Adrenal gland (tissue), 9 donors: ENCODE measurements at regions not wholly inside any gene's neighbourhood (a gene's known extent, or its start where the extent isn't known, plus 50 kb on each side); places are given as distances from the start of the nearest gene placed in this dataset.

Source experiments
- DNase-seq, 7 donors: peaks; one replicate each; pipeline ENCODE4 v3.0.0-alpha.2; 2019 to 2020
- H3K27ac ChIP-seq, 5 donors: fragments of 200-600 bp; sonication (generic) in 4 of 5; 1 replicate in 3 of 5; 2 replicates in 2 of 5; pipeline versions ENCODE4 v1.5.1 to v1.8.0; 2016 to 2020; ENCODE audit warnings: mild to moderate bottlenecking in 1 of 5
- H3K27me3 ChIP-seq: fragments of 200-600 bp; 2 replicates; pipeline ENCODE4 v1.8.0; 2021
- H3K36me3 ChIP-seq, 2 donors: fragments of 200-600 bp; replicated peaks in 1 of 2; 1 replicate in 1 of 2; 2 replicates in 1 of 2; pipeline versions ENCODE4 v1.5.1 to v1.8.0; 2018 to 2022
- H3K4me1 ChIP-seq, 2 donors: fragments of 200-600 bp; replicated peaks in 1 of 2; 1 replicate in 1 of 2; 2 replicates in 1 of 2; pipeline versions ENCODE4 v1.5.1 to v1.8.0; 2018 to 2021
- H3K4me3 ChIP-seq, 4 donors: fragments of 200-600 bp; sonication (generic) in 3 of 4; one replicate each; pipeline ENCODE4 v1.5.1; 2016 to 2018
- H3K9me3 ChIP-seq, 3 donors: fragments of 200-600 bp; sonication (generic) in 1 of 3; replicated peaks in 1 of 3; 1 replicate in 2 of 3; 2 replicates in 1 of 3; pipeline versions ENCODE4 v1.5.1 to v1.8.0; 2016 to 2021
- POLR2A ChIP-seq, 2 donors: fragments of 450-650 bp; IDR thresholded peaks; one replicate each; pipeline ENCODE4 v1.6.1; 2017; ENCODE audit warnings: antibody characterized with exemption in 2 of 2, mild to moderate bottlenecking in 2 of 2, moderate library complexity in 1 of 2
- WGBS, 4 donors: extraction: QIAGEN DNeasy Blood & Tissue Kit in 2 of 4; methylation state at CpG; one replicate each; pipeline versions ENCODE4 v1.1.5 to v1.1.7; 2013 to 2017; 5-methylcytosine and 5-hydroxymethylcytosine counted together
- intact Hi-C, 2 donors: fragments of 100-400 bp; cut with DNase I; formaldehyde crosslinking; loops; one replicate each; pipeline versions ENCODE4 v1.14.1 to v1.15.0; 2022 to 2023
- TF ChIP-seq, protein P1 (sequence below), 6 experiments: fragments of 450-650 bp in 4 of 6; fragments of 200-600 bp in 2 of 6; sonication (generic) in 1 of 6; IDR thresholded peaks; 1 replicate in 5 of 6; 2 replicates in 1 of 6; pipeline versions ENCODE4 v1.5.1 to v1.8.0; 2016 to 2021; ENCODE audit warnings: antibody characterized with exemption in 6 of 6, mild to moderate bottlenecking in 2 of 6, moderate library complexity in 1 of 6
- donor health status: healthy with polysubstance abuse.
- donor health status: Bipolar disorder and iron deficiency.
- donor health status: DM: yes; HTN: yes; CAD: no.
- donor health status: DM: no; HTN: no; CAD: no.
- donor health status: DM: no; HTN: no; CAD: no.

DNA sequence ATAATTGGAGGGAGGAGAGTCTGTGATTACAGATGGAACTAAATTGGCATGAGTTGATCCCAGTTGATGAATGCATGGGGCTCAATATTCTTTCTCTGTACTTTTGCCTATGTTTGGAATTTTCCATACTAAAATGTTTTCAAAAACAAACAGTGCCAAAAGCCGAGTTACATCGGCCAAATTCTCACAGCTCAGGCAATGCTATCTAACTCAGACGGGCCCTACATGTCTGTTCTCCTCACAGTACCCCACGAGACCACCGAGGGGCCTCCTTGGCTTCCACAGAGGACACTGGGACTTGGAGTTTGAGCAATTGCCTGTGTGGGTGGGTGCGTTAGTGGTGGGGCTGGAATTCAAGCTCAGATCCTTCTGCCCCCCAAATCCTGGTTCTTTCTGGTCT is 413.2 kb downstream of the CDH26 start:
- Histone ChIP-seq H3K9me3 (no peaks in the 10 kb centered on the region), H3K4me1 (no peaks in the 10 kb centered on the region), H3K27ac (no peak overlapping the region), H3K4me3 (no peak overlapping the region), H3K36me3 (no peaks in the 10 kb centered on the region), H3K27me3 (no peaks in the 10 kb centered on the region)
- no peak for TF ChIP-seq POLR2A (IDR thresholded peaks at IDR 0.05)
- TF ChIP-seq, protein P1, sequence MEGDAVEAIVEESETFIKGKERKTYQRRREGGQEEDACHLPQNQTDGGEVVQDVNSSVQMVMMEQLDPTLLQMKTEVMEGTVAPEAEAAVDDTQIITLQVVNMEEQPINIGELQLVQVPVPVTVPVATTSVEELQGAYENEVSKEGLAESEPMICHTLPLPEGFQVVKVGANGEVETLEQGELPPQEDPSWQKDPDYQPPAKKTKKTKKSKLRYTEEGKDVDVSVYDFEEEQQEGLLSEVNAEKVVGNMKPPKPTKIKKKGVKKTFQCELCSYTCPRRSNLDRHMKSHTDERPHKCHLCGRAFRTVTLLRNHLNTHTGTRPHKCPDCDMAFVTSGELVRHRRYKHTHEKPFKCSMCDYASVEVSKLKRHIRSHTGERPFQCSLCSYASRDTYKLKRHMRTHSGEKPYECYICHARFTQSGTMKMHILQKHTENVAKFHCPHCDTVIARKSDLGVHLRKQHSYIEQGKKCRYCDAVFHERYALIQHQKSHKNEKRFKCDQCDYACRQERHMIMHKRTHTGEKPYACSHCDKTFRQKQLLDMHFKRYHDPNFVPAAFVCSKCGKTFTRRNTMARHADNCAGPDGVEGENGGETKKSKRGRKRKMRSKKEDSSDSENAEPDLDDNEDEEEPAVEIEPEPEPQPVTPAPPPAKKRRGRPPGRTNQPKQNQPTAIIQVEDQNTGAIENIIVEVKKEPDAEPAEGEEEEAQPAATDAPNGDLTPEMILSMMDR (IDR thresholded peaks at IDR 0.05): no peak
- intact Hi-C loops: no loop called here
- 52 to 72% (median 63%) methylated on average over 6 of the region's 6 CpGs for WGBS, 4 donors
- DNase-seq: no peak

DNA sequence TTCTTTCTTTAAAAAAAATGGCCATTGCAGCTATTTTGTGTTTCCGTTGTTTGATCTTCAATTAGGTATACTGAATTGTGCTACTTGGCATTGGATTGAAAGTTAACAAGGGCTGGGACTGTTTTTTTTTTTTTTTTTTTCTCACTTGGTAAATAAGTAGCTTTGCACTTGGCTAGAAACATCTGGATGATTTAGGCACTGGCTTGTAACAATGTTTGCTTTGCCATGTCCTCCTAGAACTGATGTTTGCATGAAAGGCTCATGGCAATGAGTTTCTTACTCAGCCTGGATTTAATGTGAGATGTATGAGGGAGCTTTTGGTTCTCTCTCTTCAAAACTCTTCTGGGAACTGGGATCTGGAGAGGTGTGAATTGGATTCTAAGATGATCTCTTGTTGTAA is 414.1 kb downstream of the CDH26 start:
- Histone ChIP-seq H3K4me1 (no peaks in the 10 kb centered on the region), H3K9me3 (no peaks in the 10 kb centered on the region), H3K27ac (no peak overlapping the region), H3K36me3 (no peaks in the 10 kb centered on the region), H3K4me3 (no peak overlapping the region), H3K27me3 (no peaks in the 10 kb centered on the region)
- TF ChIP-seq, protein P1 (IDR thresholded peaks at IDR 0.05): no peak
- TF ChIP-seq POLR2A (IDR thresholded peaks at IDR 0.05): no peak
- intact Hi-C loops: no loop called here
- DNase-seq: no peak
- 84 to 95% (median 85%) methylated on average over 1 of the region's 1 CpG for WGBS, 4 donors

- Histone ChIP-seq H3K36me3 (no peaks in the 10 kb centered on the region), H3K27ac (no peak overlapping the region), H3K4me3 (no peak overlapping the region), H3K27me3 (no peaks in the 10 kb centered on the region), H3K4me1 (no peaks in the 10 kb centered on the region), H3K9me3 (no peaks in the 10 kb centered on the region)
- intact Hi-C loops: no loop called here
- DNase-seq: no peak
- TF ChIP-seq POLR2A (IDR thresholded peaks at IDR 0.05): no peak
- TF ChIP-seq, protein P1 (IDR thresholded peaks at IDR 0.05): no peak
- WGBS, 4 donors: 42 to 57% (median 52%) methylated on average over 3 to 4 of the region's 4 CpGs
Observed at GRCh38 chr20:60372822-60373221, 414.6 kb downstream of the CDH26 start.

DNA sequence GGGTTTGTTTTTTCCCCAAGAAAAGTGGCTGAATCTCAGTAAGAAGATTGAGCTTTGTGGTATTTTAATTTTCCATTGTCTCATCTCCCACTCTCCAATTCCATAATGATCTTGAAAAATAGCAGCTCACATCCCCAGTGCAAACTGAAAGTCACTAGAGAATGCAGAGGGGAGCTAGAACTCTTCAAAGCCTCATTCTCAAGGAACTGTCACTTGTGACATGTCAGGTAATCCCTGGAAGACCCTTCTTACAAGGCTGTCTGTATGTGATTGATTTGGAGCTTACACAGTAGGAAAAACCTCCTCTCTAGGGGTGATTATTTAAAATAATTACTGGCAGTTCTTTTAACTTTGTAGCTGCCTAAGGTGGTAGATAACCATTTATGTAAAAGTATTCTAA is 420.4 kb downstream of the CDH26 start:
- Histone ChIP-seq H3K27ac (no peak overlapping the region), H3K4me3 (no peak overlapping the region), H3K27me3 (no peaks in the 10 kb centered on the region), H3K4me1 (no peaks in the 10 kb centered on the region), H3K36me3 (no peaks in the 10 kb centered on the region), H3K9me3 (no peaks in the 10 kb centered on the region)
- DNase-seq: no peak
- TF ChIP-seq POLR2A (IDR thresholded peaks at IDR 0.05): no peak
- TF ChIP-seq, protein P1 (IDR thresholded peaks at IDR 0.05): no peak
- intact Hi-C loops: no loop called here
